Suprapubic skin (tissue), 4 donors: ENCODE measurements at regions not wholly inside any gene's neighbourhood (a gene's known extent, or its start where the extent isn't known, plus 50 kb on each side); places are given as distances from the start of the nearest gene placed in this dataset.
"Not testable (repeated sequence)": the region's sequence is repeated elsewhere in the genome, so short reads cannot be mapped to it uniquely, and the experiment has no call there.

ENCODE experiments used
- DNase-seq, 2 donors: peaks; one replicate each; pipeline ENCODE4 v3.0.0-alpha.2; 2019; ENCODE audit warnings: low spot score in 2 of 2
- H3K27ac ChIP-seq: fragments of 200-600 bp; sonication (generic); one replicate; pipeline ENCODE4 v1.5.1; 2019
- H3K27me3 ChIP-seq: fragments of 200-600 bp; sonication (generic); one replicate; pipeline ENCODE4 v1.5.1; 2019
- H3K36me3 ChIP-seq: fragments of 200-600 bp; sonication (generic); one replicate; pipeline ENCODE4 v1.5.1; 2019
- H3K4me1 ChIP-seq: fragments of 200-600 bp; sonication (generic); one replicate; pipeline ENCODE4 v1.5.1; 2019
- H3K4me3 ChIP-seq: fragments of 200-600 bp; sonication (generic); one replicate; pipeline ENCODE4 v1.5.1; 2019; ENCODE audit warnings: mild to moderate bottlenecking
- H3K9me3 ChIP-seq: fragments of 200-600 bp; sonication (generic); one replicate; pipeline ENCODE4 v1.5.1; 2019
- EP300 ChIP-seq: sonication (generic); formaldehyde crosslinking; IDR thresholded peaks from one replicate; pipeline ENCODE4 v1.6.1; 2017; ENCODE audit warnings: antibody characterized with exemption
- POLR2A ChIP-seq, 2 donors: fragments of 450-650 bp; IDR thresholded peaks; one replicate each; pipeline ENCODE4 v1.6.1; 2017; ENCODE audit warnings: antibody characterized with exemption in 2 of 2, mild to moderate bottlenecking in 2 of 2, moderate library complexity in 2 of 2
- POLR2AphosphoS5 ChIP-seq, 3 donors: sonication (generic); formaldehyde crosslinking; IDR thresholded peaks; one replicate each; pipeline ENCODE4 v1.6.1; 2017; ENCODE audit warnings: antibody characterized with exemption in 3 of 3
- whole genome bisulfite sequencing: methylation state at CpG from one replicate; pipeline ENCODE4 v1.1.5; 2018; 5-methylcytosine and 5-hydroxymethylcytosine counted together
- TF ChIP-seq, protein P1 (sequence below), 2 donors: fragments of 200-600 bp in 1 of 2; fragments of 450-650 bp in 1 of 2; sonication (generic) in 1 of 2; IDR thresholded peaks; one replicate each; pipeline ENCODE4 v1.5.1; 2016 to 2019; ENCODE audit warnings: antibody characterized with exemption in 2 of 2, mild to moderate bottlenecking in 1 of 2, moderate library complexity in 1 of 2

DNA sequence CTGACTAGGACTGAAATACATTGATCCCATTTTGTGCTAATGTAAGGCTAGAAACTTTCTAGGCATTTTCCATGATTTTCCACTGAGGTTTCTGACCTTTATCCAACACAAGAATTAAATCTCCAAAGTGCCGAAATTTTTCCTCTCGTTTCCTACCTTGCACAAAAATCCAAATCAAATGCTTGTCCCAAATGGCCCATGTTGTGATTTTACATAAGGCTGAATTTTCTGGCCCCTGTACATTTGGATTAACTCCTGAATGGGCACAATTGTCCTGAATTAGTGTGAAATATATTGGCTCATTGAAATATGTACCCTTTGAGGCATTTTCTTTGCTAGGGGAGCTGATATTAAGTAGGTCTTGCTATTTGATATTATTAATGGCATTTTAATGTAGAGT is 105.6 kb upstream of the CBLB start:
- H3K9me3 ChIP-seq: peaks cover 4% of the 10 kb centered on the region
- WGBS: 93% methylated on average over 2 of the region's 2 CpGs
- H3K4me1 ChIP-seq: peaks cover 4% of the 10 kb centered on the region
- no peaks in the 10 kb centered on the region for H3K36me3 ChIP-seq
- no peak for DNase-seq
- TF ChIP-seq POLR2AphosphoS5 (IDR thresholded peaks at IDR 0.05): no peak
- no peak for TF ChIP-seq EP300
- TF ChIP-seq, protein P1, sequence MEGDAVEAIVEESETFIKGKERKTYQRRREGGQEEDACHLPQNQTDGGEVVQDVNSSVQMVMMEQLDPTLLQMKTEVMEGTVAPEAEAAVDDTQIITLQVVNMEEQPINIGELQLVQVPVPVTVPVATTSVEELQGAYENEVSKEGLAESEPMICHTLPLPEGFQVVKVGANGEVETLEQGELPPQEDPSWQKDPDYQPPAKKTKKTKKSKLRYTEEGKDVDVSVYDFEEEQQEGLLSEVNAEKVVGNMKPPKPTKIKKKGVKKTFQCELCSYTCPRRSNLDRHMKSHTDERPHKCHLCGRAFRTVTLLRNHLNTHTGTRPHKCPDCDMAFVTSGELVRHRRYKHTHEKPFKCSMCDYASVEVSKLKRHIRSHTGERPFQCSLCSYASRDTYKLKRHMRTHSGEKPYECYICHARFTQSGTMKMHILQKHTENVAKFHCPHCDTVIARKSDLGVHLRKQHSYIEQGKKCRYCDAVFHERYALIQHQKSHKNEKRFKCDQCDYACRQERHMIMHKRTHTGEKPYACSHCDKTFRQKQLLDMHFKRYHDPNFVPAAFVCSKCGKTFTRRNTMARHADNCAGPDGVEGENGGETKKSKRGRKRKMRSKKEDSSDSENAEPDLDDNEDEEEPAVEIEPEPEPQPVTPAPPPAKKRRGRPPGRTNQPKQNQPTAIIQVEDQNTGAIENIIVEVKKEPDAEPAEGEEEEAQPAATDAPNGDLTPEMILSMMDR (IDR thresholded peaks at IDR 0.05): no peak
- no peak for TF ChIP-seq POLR2A (IDR thresholded peaks at IDR 0.05)
- no peak overlapping the region for H3K27ac ChIP-seq
- H3K4me3 ChIP-seq: no peak overlapping the region
- H3K27me3 ChIP-seq: no peaks in the 10 kb centered on the region

DNA sequence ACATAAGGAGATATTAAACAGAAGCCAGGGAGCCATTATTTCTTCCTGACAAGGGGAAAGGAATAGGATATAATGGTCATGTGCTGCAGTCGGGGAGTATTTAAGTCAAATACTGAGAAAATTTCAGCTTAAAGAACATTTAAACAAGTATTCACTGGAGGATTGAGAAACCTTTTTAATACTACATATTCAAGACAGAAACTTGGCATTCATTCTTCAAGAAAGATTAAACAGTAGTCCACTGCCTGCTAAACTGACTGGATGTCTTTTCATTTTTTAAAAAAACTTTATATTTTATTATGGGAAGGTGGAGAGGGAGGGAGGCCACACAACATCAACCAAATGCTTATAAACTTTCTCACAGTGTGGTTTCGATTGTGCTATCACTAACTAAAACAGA is 107.4 kb upstream of the CBLB start:
- no peaks in the 10 kb centered on the region for H3K4me1 ChIP-seq
- H3K9me3 ChIP-seq: peaks cover 4% of the 10 kb centered on the region
- no peak for TF ChIP-seq POLR2AphosphoS5 (IDR thresholded peaks at IDR 0.05)
- TF ChIP-seq, protein P1 (IDR thresholded peaks at IDR 0.05): no peak
- TF ChIP-seq POLR2A (IDR thresholded peaks at IDR 0.05): no peak
- no peak for TF ChIP-seq EP300
- no peak overlapping the region for H3K4me3 ChIP-seq
- no peaks in the 10 kb centered on the region for H3K36me3 ChIP-seq
- no peak overlapping the region for H3K27ac ChIP-seq
- no peaks in the 10 kb centered on the region for H3K27me3 ChIP-seq
- DNase-seq: no peak
- WGBS: 89% methylated on average over 2 of the region's 2 CpGs

DNA sequence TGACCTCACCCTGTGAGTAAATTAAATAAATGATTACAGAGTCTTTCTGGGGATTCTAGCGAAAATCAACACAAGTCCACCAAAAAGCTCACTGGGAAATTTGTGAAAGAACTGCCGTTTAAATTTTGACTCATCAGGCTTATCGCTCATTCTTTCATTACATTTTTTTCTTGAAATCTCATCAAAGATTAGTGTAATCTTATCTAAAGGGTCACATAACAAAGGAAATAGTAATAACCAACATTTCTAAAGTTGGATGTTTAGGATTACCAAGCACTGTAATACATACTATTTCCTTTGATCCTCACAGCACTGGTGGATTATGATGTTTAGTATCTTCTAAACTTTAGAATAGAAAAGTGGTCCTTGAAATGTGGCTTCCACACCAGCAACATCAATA is 111.1 kb upstream of the CBLB start:
- DNase-seq: no peak
- Histone ChIP-seq H3K27me3 (no peaks in the 10 kb centered on the region), H3K4me3 (no peak overlapping the region), H3K4me1 (no peaks in the 10 kb centered on the region), H3K9me3 (no peaks in the 10 kb centered on the region), H3K36me3 (no peaks in the 10 kb centered on the region), H3K27ac (no peak overlapping the region)
- TF ChIP-seq, protein P1 (IDR thresholded peaks at IDR 0.05): no peak
- TF ChIP-seq EP300 (no peak), POLR2AphosphoS5 (IDR thresholded peaks at IDR 0.05) (no peak), POLR2A (IDR thresholded peaks at IDR 0.05) (no peak)
- WGBS: 62% methylated on average over 3 of the region's 3 CpGs

DNA sequence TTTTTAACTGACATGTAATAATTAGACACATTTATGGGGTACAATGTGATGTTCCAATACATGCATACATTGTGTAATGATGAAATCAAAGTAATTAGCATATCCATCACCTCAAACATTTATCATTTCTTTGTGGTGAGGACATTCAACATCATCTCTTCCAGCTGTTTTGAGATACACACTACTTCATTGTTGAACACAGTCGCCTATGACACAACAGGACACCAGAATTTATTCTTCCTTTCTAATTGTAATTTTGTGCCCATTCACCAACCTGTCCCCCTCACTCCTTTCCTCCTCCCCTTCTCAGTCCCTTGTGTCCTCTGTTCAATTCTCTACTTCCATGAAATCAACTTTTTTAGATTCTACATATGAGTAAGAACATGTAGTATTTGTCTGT is 113.4 kb upstream of the CBLB start:
- Histone ChIP-seq H3K36me3 (no peaks in the 10 kb centered on the region), H3K9me3 (no peaks in the 10 kb centered on the region), H3K4me1 (no peaks in the 10 kb centered on the region), H3K27me3 (no peaks in the 10 kb centered on the region), H3K27ac (no peak overlapping the region), H3K4me3 (no peak overlapping the region)
- TF ChIP-seq EP300 (no peak), POLR2A (IDR thresholded peaks at IDR 0.05) (no peak), POLR2AphosphoS5 (IDR thresholded peaks at IDR 0.05) (no peak)
- TF ChIP-seq, protein P1 (IDR thresholded peaks at IDR 0.05): no peak
- 76% methylated on average over 1 of the region's 1 CpG for WGBS
- DNase-seq: no peak

DNA sequence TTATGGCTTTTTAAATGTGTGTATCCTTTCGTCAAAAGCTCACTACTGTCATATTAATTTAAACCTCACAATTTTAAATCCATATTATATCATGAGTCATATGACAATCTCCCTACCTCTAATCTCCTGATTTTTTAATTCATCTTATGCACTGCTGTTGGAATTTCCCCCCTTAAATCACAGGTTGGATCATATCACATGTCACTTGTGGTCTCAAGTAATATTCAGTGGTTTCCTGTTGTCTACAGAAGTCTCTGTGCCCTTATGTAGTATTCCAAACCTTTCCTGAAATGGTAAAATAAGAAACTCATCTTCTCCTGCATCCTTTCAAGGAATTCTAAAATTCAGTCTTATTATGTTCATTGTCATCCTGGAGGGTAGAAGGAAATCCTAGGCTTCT is 116.0 kb upstream of the CBLB start:
- WGBS: 94% methylated on average over 1 of the region's 1 CpG
- DNase-seq: no peak
- Histone ChIP-seq H3K36me3 (no peaks in the 10 kb centered on the region), H3K4me1 (no peaks in the 10 kb centered on the region), H3K9me3 (no peaks in the 10 kb centered on the region), H3K27ac (no peak overlapping the region), H3K4me3 (no peak overlapping the region), H3K27me3 (no peaks in the 10 kb centered on the region)
- no peak for TF ChIP-seq POLR2AphosphoS5 (IDR thresholded peaks at IDR 0.05)
- TF ChIP-seq POLR2A (IDR thresholded peaks at IDR 0.05): no peak
- TF ChIP-seq, protein P1 (IDR thresholded peaks at IDR 0.05): no peak
- TF ChIP-seq EP300: no peak

DNA sequence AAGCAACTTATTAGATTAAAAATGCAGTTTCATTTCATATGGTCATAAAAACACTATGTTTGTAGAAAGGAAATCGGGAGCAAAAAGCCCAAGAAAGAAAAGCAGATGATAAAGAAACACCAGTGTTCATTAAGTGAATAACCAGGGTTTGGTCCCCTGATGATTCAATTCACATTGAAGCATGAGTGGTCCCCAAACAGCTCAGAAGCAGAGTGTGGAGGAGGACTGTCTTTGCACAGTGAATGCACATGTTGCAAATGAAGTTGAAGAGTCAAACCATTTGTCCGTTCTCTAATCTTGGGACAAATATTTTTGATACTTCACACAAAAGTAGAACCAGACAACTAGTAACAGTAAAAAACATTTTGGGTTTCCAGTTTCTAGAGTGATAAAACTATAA is 117.5 kb upstream of the CBLB start:
- H3K36me3 ChIP-seq, DNase-seq, H3K27me3 ChIP-seq, H3K4me1 ChIP-seq, H3K4me3 ChIP-seq, H3K9me3 ChIP-seq, H3K27ac ChIP-seq: not testable (repeated sequence)
- 76% methylated on average over 2 of the region's 2 CpGs for WGBS
